Liver (tissue), 3 donors: ENCODE measurements at regions not wholly inside any gene's neighbourhood (a gene's known extent, or its start where the extent isn't known, plus 50 kb on each side); places are given as distances from the start of the nearest gene placed in this dataset.

ENCODE experiments used
- FOXA1 ChIP-seq: IDR thresholded peaks from 2 replicates; pipeline ENCODE4 v1.6.1; 2016; ENCODE audit warnings: antibody characterized with exemption
- GABPA ChIP-seq, 2 donors: IDR thresholded peaks in 1 of 2; conservative IDR thresholded peaks in 1 of 2; 2 replicates each; pipeline ENCODE4 v1.6.1; 2016; ENCODE audit warnings: antibody characterized with exemption in 2 of 2, mild to moderate bottlenecking in 1 of 2, moderate library complexity in 1 of 2
- HNF4A ChIP-seq, 2 donors: conservative IDR thresholded peaks; 2 replicates each; pipeline ENCODE4 v1.6.1; 2016; ENCODE audit warnings: antibody characterized with exemption in 2 of 2, mild to moderate bottlenecking in 2 of 2
- HNF4G ChIP-seq: IDR thresholded peaks from 2 replicates; pipeline ENCODE4 v1.6.1; 2016; ENCODE audit warnings: antibody characterized with exemption
- JUND ChIP-seq, 2 donors: IDR thresholded peaks; 2 replicates each; pipeline ENCODE4 v1.6.1; 2016; ENCODE audit warnings: antibody characterized with exemption in 2 of 2
- RAD21 ChIP-seq, 2 donors: IDR thresholded peaks; 2 replicates each; pipeline ENCODE4 v1.6.1; 2016; ENCODE audit warnings: antibody characterized with exemption in 2 of 2, mild to moderate bottlenecking in 2 of 2
- SP1 ChIP-seq: IDR thresholded peaks from 2 replicates; pipeline ENCODE4 v1.6.1; 2018; ENCODE audit warnings: antibody characterized with exemption, mild to moderate bottlenecking
- TAF1 ChIP-seq: conservative IDR thresholded peaks from 2 replicates; pipeline ENCODE4 v1.6.1; 2016; ENCODE audit warnings: antibody characterized with exemption, mild to moderate bottlenecking
- TF ChIP-seq, protein P1 (sequence below): fragments of 150-350 bp; IDR thresholded peaks from 2 replicates; pipeline ENCODE4 v1.5.1; 2017; ENCODE audit warnings: improper control_type of control experiment, low read depth, low read length; ENCODE audit not compliant: missing input control
- TF ChIP-seq, protein P2 (sequence below): IDR thresholded peaks from 2 replicates; pipeline ENCODE4 v1.6.1; 2016; ENCODE audit warnings: antibody characterized with exemption
- TF ChIP-seq, protein P3 (sequence below): IDR thresholded peaks from 2 replicates; pipeline ENCODE4 v1.6.1; 2016; ENCODE audit warnings: antibody characterized with exemption
- TF ChIP-seq, protein P4 (sequence below): IDR thresholded peaks from 2 replicates; pipeline ENCODE4 v1.6.1; 2016; ENCODE audit warnings: antibody characterized with exemption, mild to moderate bottlenecking
- TF ChIP-seq, protein P5 (sequence below): IDR thresholded peaks from 2 replicates; pipeline ENCODE4 v1.6.1; 2016; ENCODE audit warnings: antibody characterized with exemption
- donor health status: healthy.
- donor health status: healthy.

DNA sequence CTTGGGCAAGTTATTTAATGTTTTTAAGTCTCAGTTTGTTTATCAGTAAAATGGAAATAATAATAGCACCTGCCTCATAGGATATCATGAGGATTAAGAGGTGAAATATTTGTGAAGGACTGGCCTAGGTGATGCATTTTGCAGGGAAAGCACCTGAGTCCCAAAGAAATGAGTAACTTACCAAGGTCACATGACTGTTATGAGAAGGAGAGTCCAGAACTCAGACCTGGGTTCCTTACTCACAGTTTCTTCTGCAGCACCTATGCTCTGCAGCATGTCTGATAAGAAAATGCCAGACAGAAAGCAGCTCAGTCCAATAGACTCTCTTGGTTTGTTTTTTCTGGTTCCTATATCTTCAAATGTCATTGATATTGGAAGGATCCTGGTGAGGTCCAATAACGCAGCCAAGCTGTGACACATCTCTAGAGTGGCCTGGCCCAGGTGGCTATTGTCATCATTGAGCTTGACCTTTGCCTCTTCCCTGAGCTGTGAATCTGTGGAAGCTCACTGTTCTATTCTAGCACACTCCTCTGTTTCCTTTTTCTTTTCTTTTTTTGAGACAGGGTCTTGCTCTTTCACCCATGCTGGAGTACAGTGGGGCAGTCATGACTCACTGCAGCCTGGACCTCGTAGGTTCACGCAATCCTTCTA is 174.7 kb upstream of the NAV2 start:
- TF ChIP-seq, protein P1, sequence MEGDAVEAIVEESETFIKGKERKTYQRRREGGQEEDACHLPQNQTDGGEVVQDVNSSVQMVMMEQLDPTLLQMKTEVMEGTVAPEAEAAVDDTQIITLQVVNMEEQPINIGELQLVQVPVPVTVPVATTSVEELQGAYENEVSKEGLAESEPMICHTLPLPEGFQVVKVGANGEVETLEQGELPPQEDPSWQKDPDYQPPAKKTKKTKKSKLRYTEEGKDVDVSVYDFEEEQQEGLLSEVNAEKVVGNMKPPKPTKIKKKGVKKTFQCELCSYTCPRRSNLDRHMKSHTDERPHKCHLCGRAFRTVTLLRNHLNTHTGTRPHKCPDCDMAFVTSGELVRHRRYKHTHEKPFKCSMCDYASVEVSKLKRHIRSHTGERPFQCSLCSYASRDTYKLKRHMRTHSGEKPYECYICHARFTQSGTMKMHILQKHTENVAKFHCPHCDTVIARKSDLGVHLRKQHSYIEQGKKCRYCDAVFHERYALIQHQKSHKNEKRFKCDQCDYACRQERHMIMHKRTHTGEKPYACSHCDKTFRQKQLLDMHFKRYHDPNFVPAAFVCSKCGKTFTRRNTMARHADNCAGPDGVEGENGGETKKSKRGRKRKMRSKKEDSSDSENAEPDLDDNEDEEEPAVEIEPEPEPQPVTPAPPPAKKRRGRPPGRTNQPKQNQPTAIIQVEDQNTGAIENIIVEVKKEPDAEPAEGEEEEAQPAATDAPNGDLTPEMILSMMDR: no peak
- TF ChIP-seq TAF1: no peak
- TF ChIP-seq, protein P2, sequence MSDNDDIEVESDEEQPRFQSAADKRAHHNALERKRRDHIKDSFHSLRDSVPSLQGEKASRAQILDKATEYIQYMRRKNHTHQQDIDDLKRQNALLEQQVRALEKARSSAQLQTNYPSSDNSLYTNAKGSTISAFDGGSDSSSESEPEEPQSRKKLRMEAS: no peak
- TF ChIP-seq GABPA (IDR thresholded peaks at IDR 0.05 in 1 of 2, conservative IDR thresholded peaks at IDR 0.05 in 1 of 2): no peak
- TF ChIP-seq FOXA1: no peak
- TF ChIP-seq, protein P3, sequence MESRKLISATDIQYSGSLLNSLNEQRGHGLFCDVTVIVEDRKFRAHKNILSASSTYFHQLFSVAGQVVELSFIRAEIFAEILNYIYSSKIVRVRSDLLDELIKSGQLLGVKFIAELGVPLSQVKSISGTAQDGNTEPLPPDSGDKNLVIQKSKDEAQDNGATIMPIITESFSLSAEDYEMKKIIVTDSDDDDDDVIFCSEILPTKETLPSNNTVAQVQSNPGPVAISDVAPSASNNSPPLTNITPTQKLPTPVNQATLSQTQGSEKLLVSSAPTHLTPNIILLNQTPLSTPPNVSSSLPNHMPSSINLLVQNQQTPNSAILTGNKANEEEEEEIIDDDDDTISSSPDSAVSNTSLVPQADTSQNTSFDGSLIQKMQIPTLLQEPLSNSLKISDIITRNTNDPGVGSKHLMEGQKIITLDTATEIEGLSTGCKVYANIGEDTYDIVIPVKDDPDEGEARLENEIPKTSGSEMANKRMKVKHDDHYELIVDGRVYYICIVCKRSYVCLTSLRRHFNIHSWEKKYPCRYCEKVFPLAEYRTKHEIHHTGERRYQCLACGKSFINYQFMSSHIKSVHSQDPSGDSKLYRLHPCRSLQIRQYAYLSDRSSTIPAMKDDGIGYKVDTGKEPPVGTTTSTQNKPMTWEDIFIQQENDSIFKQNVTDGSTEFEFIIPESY: no peak
- TF ChIP-seq, protein P4, sequence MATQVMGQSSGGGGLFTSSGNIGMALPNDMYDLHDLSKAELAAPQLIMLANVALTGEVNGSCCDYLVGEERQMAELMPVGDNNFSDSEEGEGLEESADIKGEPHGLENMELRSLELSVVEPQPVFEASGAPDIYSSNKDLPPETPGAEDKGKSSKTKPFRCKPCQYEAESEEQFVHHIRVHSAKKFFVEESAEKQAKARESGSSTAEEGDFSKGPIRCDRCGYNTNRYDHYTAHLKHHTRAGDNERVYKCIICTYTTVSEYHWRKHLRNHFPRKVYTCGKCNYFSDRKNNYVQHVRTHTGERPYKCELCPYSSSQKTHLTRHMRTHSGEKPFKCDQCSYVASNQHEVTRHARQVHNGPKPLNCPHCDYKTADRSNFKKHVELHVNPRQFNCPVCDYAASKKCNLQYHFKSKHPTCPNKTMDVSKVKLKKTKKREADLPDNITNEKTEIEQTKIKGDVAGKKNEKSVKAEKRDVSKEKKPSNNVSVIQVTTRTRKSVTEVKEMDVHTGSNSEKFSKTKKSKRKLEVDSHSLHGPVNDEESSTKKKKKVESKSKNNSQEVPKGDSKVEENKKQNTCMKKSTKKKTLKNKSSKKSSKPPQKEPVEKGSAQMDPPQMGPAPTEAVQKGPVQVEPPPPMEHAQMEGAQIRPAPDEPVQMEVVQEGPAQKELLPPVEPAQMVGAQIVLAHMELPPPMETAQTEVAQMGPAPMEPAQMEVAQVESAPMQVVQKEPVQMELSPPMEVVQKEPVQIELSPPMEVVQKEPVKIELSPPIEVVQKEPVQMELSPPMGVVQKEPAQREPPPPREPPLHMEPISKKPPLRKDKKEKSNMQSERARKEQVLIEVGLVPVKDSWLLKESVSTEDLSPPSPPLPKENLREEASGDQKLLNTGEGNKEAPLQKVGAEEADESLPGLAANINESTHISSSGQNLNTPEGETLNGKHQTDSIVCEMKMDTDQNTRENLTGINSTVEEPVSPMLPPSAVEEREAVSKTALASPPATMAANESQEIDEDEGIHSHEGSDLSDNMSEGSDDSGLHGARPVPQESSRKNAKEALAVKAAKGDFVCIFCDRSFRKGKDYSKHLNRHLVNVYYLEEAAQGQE: no peak
- no peak for TF ChIP-seq SP1
- TF ChIP-seq HNF4G: no peak
- no peak for TF ChIP-seq JUND (IDR thresholded peaks at IDR 0.05)
- no peak for TF ChIP-seq RAD21 (IDR thresholded peaks at IDR 0.05)
- peak; percentile 17 to 35 for TF ChIP-seq HNF4A (conservative IDR thresholded peaks at IDR 0.05)
- TF ChIP-seq, protein P5, sequence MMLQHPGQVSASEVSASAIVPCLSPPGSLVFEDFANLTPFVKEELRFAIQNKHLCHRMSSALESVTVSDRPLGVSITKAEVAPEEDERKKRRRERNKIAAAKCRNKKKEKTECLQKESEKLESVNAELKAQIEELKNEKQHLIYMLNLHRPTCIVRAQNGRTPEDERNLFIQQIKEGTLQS: no peak
